Suppressor macrophage treated with lipopolysaccharide for 4 hours (primary cell): ENCODE measurements at regions not wholly inside any gene's neighbourhood (a gene's known extent, or its start where the extent isn't known, plus 50 kb on each side); places are given as distances from the start of the nearest gene placed in this dataset.
A peak's percentile ranks its signal among the peaks of the same experiment; 100 is the strongest.
"Not testable (repeated sequence)": the region's sequence is repeated elsewhere in the genome, so short reads cannot be mapped to it uniquely, and the experiment has no call there.

Experiments
- DNase-seq: peaks from one replicate; pipeline ENCODE4 v3.0.0-alpha.2; 2020

GRCh38 chr11:70595452-70595851 is 197.1 kb downstream of the CTTN start:
- DNase-seq = no peak

DNA sequence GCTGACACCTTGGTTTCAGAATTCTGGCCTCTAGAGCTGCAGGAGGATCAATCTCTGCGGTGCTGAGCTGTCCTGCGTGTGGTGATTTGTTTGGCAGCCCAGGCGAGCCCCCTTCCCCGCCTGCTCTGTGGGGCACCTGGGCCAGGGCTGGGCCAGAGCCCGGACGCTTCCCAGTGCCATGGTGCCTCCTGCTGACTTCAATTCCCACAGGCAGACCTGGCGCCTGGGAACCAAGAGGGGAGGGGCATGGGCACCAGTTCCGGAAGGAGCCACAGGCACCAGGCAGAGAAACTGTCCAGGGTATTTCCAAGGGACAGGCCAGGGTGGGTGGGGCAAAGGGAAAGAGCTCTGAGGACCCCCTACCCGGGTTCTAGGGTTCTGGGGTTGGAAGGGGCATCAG is 197.8 kb downstream of the CTTN start:
- DNase-seq = no peak

DNA sequence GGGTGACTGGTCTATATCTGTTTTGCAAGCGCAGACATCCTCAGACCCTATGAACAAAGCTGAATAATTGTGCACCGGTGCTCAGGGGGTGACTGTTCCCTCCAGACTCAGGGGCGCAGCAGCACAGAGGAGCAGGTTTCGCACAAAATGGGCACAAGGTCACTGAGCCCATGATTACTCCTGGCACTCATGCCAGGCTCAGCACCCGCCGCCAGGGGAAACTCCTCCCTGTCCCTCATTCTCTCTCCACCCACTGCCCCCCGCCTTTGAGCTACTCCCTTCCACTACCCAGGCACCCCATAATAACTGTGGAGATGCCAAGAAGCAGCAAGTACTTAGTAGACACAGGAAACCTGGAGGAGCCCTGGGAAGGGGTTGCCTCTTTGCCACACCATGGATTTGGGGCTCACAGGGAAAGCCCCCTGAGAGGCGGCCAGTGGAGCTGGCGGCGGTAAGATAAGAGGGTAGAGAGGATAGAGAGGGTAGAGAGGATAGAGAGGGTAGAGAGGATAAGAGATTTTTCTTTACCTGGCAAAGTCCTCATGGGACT is 198.8 kb downstream of the CTTN start:
- DNase-seq = no peak

GRCh38 chr11:70597751-70598625 is 199.7 kb downstream of the CTTN start:
- DNase-seq = no peak

- not testable (repeated sequence) for DNase-seq
Measured at GRCh38 chr11:70600911-70601415, 202.6 kb downstream of the CTTN start.

DNA sequence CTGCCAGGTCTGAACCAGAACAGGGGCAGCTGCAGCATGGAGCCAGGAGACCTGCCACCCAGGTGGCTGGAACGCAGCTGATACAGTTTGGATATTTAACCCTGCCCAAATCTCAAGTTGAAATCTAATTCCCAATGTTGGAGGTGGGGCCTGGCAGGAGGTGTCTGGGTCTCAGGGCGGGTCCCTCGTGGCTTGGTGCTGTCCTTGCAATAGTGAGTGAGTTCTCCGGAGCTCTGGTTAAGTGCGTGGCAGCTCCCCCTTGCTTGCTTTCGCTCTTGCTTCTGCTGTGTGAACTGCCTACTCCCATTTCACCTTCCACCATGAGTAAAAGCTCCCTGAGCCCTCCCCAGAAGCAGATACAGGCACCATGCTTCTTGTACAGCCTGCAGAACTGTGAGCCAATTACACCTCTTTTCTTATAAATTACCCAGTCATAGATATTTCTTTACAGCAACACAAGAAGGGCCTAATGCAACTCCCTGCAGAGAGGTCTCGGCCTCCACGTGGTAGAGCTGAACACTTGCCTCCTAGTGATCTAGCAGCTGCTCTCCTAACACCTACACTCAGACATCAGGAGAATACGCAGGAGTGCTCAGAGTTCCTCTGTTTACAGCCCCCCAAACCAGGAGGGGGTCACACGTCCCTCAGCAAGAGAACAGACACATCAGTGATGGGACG is 203.7 kb downstream of the CTTN start:
- DNase-seq = no peak

DNA sequence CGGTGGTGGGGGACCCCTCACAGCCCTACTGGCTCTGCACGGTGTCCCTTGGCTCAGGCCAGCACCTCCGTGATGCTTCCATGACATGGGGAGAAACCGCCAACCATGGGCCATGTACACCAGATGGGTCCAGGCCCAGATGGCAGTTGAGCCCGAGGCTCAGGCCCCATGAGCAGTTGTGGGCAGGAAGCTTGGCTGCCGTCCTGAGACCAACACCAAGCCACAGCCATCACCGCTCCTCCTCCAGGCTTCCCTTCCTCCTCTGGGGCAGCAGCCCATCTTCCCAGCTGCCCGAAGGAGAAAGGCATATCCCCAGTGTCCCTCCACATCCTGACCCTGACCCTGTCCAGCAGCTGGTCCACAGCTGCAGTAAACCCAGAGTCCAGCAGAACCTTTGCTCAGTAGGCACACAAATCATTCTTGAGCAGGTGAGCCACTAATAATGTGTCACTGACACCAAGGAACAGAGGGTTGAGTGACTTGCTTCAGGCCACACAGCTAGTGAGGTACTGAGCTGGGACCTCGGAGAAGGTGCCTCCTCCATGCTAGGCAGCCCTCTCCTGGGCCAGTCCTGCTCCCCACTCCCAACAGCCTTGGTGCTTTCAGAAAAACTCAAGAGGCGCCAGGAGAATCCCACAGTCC is 204.9 kb downstream of the CTTN start:
- no peak for DNase-seq

GRCh38 chr11:70603756-70604211 is 205.5 kb downstream of the CTTN start:
- no peak for DNase-seq

DNA sequence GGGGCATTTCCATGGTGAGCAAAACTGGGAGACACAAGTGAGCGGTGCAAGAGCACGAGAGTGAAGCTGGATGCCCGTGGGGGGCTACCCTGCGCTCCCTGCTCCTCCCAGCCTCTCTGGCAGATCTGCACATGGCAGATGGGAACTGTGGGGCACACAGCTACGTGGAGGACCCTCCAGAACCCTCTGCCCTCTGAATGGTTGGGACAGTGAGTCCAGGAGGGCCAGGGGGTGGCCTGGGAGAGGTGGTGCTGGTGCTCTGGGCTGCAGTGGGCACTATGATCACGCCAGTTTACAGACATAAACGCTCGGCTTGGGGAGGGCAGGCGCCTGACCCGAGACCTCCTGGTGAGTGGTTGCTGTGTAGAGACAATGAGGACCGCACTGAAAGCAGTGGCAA is 205.9 kb downstream of the CTTN start:
- DNase-seq = no peak

- no peak for DNase-seq
Measured at GRCh38 chr11:70604630-70605467, 206.5 kb downstream of the CTTN start.

GRCh38 chr11:70605468-70605815 is 207.1 kb downstream of the CTTN start:
- DNase-seq = no peak

- DNase-seq = no peak
Measured at GRCh38 chr11:70605846-70606245, 207.5 kb downstream of the CTTN start.

GRCh38 chr11:70606248-70606950 is 208.1 kb downstream of the CTTN start:
- DNase-seq = peak; percentile 2

- DNase-seq = no peak
Measured at GRCh38 chr11:70606951-70607330, 208.6 kb downstream of the CTTN start.

GRCh38 chr11:70607561-70607960 is 209.2 kb downstream of the CTTN start:
- DNase-seq = no peak

DNA sequence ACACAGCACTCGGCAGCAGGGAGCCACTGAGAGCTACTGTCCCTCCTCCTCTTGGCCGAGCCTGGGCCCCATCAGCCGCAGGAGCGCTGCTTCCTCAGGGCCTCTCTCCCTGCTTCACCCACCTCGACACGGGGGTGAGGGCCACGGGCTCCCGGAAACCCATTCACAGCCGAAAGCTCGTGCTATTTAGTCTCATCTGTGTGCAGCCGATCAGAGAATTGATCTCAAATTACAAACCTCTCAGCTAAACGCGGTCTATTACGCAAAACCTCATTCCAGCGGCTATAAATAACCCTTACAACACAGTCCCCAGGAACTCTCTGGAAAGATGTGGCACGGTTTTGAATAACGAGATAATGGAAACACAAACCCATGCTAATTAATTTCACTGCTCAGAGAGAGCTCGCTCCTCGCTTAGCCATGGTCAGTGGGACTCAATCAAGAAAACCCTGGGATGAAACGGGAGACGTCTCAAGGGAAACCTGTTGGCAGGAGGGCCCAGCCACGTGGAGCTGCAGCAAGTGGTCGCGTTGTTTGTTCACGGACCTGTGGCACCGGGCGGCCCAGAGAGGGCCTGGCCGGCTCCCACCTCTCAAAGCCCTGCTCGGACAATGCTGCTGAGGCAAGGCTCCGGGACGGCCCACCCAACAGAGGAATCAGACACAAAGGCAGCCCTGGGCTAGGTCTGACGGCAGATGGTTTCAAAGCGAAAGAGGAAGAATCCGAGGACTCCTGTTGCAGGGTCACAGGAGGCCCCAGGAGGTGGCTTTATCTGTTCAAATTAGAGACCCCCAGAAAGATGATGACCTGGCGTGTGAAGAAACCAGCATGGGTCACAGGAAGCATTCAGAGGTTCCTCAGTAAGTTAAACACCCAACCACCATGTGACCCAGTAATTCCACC is 210.5 kb downstream of the CTTN start:
- DNase-seq = peak; percentile 1

DNA sequence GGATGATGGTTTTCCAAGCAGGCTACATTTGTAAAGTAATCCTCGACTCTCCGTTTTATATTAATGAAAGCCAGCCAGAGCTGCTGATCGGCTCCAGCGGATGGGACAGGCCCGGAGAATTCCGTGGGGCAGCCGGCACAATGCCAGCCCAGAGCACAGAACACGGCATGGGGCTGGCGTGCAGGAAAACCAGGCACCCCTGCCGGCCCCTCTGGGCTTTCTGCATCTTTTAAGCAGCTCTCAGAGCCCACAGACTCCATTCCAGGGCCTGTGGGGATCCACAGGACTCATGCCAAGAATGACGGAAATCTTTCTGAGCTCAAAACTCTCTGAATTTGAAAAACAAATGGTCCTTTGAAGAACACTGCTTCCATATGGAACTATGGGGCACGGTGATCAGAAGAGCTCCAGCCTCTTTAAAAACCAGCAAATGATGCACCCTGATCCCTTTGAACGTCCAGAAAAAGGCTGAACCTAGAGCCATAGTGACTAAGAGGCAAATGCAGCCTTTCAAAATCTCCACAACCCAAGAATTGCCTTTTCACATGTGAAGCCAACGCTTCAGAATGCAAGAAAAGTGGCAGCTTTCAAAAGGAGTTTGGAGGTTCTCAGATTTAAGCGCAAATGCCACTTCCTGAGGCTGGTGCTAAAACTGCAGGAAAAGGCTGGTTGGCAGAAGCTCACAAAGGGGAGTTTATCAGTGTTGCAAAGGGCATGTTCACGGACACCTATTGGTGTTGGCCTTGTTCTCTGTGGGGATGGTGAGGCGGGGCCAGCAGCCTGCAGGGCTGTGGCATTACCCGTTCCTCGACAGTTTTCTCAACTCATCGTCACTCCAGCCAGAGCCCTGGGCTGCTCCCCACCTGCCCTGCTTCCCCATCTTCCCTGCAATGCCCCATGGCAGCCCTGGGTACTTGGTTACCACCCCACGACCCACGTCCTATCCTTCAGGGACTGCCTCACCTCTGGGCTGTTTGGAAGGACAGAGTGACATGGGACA is 212.5 kb downstream of the CTTN start:
- no peak for DNase-seq

DNA sequence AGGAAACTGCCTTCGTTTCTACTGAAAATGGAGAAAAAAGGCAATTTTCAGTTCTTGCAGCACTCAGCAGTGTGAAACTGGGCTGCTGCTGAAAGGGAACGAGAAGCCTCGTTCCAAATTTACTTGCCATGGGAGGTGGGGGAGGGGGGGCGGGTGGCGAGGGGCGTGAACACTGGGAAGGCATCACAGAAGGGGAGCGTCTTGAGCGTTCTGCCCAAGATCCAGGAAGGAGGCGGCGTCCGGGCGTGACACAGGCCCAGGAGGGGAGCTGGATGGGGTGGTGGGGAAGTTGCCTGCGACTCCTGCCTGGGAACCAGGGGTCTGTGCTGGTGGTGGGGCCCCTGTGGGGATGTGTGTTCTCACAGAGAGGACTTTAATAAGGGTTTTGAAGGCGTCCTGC is 213.5 kb downstream of the CTTN start:
- no peak for DNase-seq

DNA sequence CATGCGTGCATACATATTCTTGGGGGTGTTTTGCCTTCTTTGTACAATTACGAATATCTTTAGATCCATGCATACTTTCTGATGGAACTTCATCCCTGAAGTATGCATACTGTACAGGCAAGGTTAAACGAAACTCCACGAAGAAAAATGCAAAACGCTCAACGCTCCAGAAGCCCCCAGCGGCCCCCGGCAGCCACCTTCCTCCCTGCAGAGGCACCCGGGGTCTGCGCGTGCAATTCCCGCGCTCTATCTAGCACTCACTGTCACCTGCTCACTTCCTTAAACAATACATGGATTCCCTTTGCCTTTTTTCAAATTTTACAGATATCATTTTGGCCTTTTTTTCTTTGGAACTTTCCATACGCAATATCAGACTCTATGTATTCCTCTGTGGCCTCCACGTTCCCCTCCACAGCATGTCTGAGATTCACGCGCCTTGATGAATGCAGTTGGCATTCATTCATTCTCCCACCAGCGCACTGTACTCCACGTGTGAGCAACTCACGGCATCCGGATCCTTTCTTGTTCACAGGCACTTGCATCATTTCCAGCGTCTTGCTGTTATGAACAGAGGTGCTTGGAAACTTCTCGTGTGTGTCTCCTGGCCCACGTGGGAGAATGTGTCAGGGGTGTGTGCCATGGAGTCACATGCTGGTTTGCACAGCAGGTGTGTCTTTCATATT is 214.3 kb downstream of the CTTN start:
- DNase-seq = no peak
